Epidermal melanocyte (primary cell): ENCODE measurements at regions not wholly inside any gene's neighbourhood (a gene's known extent, or its start where the extent isn't known, plus 50 kb on each side); places are given as distances from the start of the nearest gene placed in this dataset.
"Not testable (repeated sequence)": the region's sequence is repeated elsewhere in the genome, so short reads cannot be mapped to it uniquely, and the experiment has no call there.

ENCODE experiments used
- DNase-seq: peaks from one replicate; pipeline ENCODE4 v3.0.0; 2011; ENCODE audit warnings: low spot score; ENCODE audit not compliant: insufficient read length

GRCh38 chr4:54403700-54404453 lies 174.8 kb downstream of the PDGFRA start:
- DNase-seq: no peak

- not testable (repeated sequence) for DNase-seq
These were observed 180.3 kb downstream of the PDGFRA start for GRCh38 chr4:54409270-54409817.

- no peak for DNase-seq
These were observed 185.5 kb downstream of the PDGFRA start for GRCh38 chr4:54414545-54414944.

GRCh38 chr4:54417476-54417875 lies 188.4 kb downstream of the PDGFRA start:
- DNase-seq: no peak

GRCh38 chr4:54418468-54418867 lies 189.4 kb downstream of the PDGFRA start:
- DNase-seq: no peak

- no peak for DNase-seq
These were observed 194.0 kb downstream of the PDGFRA start for GRCh38 chr4:54423066-54423465.

- DNase-seq: no peak
These were observed 198.7 kb downstream of the PDGFRA start for GRCh38 chr4:54427826-54428225.

GRCh38 chr4:54428940-54429339 lies 199.8 kb downstream of the PDGFRA start:
- DNase-seq: no peak

GRCh38 chr4:54433686-54434085 lies 204.6 kb downstream of the PDGFRA start:
- DNase-seq: no peak

- DNase-seq: peak; percentile 37
These were observed 210.7 kb downstream of the PDGFRA start for GRCh38 chr4:54439831-54440243.

- DNase-seq: peak; percentile 47
These were observed 211.5 kb downstream of the PDGFRA start for GRCh38 chr4:54440394-54441136.

GRCh38 chr4:54445866-54446265 lies 211.9 kb upstream of the KIT start:
- DNase-seq: no peak

GRCh38 chr4:54446581-54446980 lies 211.2 kb upstream of the KIT start:
- no peak for DNase-seq

GRCh38 chr4:54447304-54447703 lies 210.5 kb upstream of the KIT start:
- DNase-seq: no peak

GRCh38 chr4:54449999-54450398 lies 207.8 kb upstream of the KIT start:
- DNase-seq: no peak

- DNase-seq: not testable (repeated sequence)
These were observed 190.8 kb upstream of the KIT start for GRCh38 chr4:54466960-54467359.

GRCh38 chr4:54473077-54473545 lies 184.6 kb upstream of the KIT start:
- DNase-seq: no peak

GRCh38 chr4:54473798-54474197 lies 184.0 kb upstream of the KIT start:
- DNase-seq: no peak

- DNase-seq: no peak
These were observed 182.2 kb upstream of the KIT start for GRCh38 chr4:54475546-54475945.

- DNase-seq: no peak
These were observed 175.1 kb upstream of the KIT start for GRCh38 chr4:54482529-54483200.

- DNase-seq: no peak
These were observed 173.4 kb upstream of the KIT start for GRCh38 chr4:54484383-54484782.

GRCh38 chr4:54487491-54487890 lies 170.3 kb upstream of the KIT start:
- no peak for DNase-seq
